ENCODE measurements at regions not wholly inside any gene's neighbourhood (a gene's known extent, or its start where the extent isn't known, plus 50 kb on each side); places are given as distances from the start of the nearest gene placed in this dataset.

- no peak for TF ChIP-seq CTCF (IDR thresholded peaks at IDR 0.05)
- TF ChIP-seq POLR2AphosphoS5 (IDR thresholded peaks at IDR 0.05; ENCODE audit: low read depth, low read length), result no peak
Measured at GRCh38 chr3:22704571-22705354, 498.4 kb upstream of the UBE2E2 start.

Measured in SK-N-SH (cell line).